ENCODE measurements at regions not wholly inside any gene's neighbourhood (a gene's known extent, or its start where the extent isn't known, plus 50 kb on each side); places are given as distances from the start of the nearest gene placed in this dataset.

- CTCF ChIA-PET = no interaction called here
- no peak overlapping the region for H2AK5ac ChIP-seq (ENCODE audit: low read depth, low read length)
- intact Hi-C loops (cut with micrococcal nuclease) = no loop called here
Measured at GRCh38 chr21:32934829-32935228, 90.9 kb upstream of the OLIG2 start.

More at GRCh38 chr21:32934829-32935228, 90.9 kb upstream of the OLIG2 start:
- H2BK120ac ChIP-seq (ENCODE audit: low read depth, low read length) = no peak overlapping the region
- no peak overlapping the region for H2BK20ac ChIP-seq (ENCODE audit: low read depth, low read length)
- no peak overlapping the region for H3K4me3 ChIP-seq (ENCODE audit: insufficient read depth, low read depth, low read length)
- H2BK5ac ChIP-seq (ENCODE audit: low read depth, low read length, poor library complexity, severe bottlenecking) = no peak overlapping the region
- no peak overlapping the region for H3K14ac ChIP-seq (replicated peaks; ENCODE audit: low read depth, low read length)
- no peak overlapping the region for H3K27ac ChIP-seq (ENCODE audit: insufficient read depth, low read length)
- no peak overlapping the region for H3K18ac ChIP-seq (ENCODE audit: low read depth, low read length)
- TF ChIP-seq, protein P1, sequence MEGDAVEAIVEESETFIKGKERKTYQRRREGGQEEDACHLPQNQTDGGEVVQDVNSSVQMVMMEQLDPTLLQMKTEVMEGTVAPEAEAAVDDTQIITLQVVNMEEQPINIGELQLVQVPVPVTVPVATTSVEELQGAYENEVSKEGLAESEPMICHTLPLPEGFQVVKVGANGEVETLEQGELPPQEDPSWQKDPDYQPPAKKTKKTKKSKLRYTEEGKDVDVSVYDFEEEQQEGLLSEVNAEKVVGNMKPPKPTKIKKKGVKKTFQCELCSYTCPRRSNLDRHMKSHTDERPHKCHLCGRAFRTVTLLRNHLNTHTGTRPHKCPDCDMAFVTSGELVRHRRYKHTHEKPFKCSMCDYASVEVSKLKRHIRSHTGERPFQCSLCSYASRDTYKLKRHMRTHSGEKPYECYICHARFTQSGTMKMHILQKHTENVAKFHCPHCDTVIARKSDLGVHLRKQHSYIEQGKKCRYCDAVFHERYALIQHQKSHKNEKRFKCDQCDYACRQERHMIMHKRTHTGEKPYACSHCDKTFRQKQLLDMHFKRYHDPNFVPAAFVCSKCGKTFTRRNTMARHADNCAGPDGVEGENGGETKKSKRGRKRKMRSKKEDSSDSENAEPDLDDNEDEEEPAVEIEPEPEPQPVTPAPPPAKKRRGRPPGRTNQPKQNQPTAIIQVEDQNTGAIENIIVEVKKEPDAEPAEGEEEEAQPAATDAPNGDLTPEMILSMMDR (conservative IDR thresholded peaks at IDR 0.05; ENCODE audit: low read depth, low read length) = no peak
- TF ChIP-seq CEBPB (IDR thresholded peaks at IDR 0.05; ENCODE audit: low read depth, low read length) (no peak), RCOR1 (IDR thresholded peaks at IDR 0.05; ENCODE audit: insufficient replicate concordance, low read length) (no peak), FOS (IDR thresholded peaks at IDR 0.05; ENCODE audit: low read depth, low read length) (no peak), BHLHE40 (IDR thresholded peaks at IDR 0.05; ENCODE audit: low read depth, low read length) (no peak), CHD1 (IDR thresholded peaks at IDR 0.05; ENCODE audit: low read depth, low read length) (no peak), NFE2L2 (IDR thresholded peaks at IDR 0.05; ENCODE audit: low read depth, low read length) (no peak), MAFK (IDR thresholded peaks at IDR 0.05; ENCODE audit: low read depth, low read length) (no peak), MAZ (IDR thresholded peaks at IDR 0.05; ENCODE audit: borderline replicate concordance, low read depth, low read length) (no peak), RFX5 (IDR thresholded peaks at IDR 0.05; ENCODE audit: low read depth, low read length) (no peak), SMC3 (IDR thresholded peaks at IDR 0.05; ENCODE audit: low read depth, low read length) (no peak), USF2 (IDR thresholded peaks at IDR 0.05; ENCODE audit: low read depth, low read length) (no peak), MXI1 (IDR thresholded peaks at IDR 0.05; ENCODE audit: borderline replicate concordance, low read depth, low read length) (no peak), RAD21 (IDR thresholded peaks at IDR 0.05; ENCODE audit: low read length) (no peak), POLR2A (IDR thresholded peaks at IDR 0.05; ENCODE audit: low read depth, low read length) (no peak)
- TF ChIP-seq, protein P2, sequence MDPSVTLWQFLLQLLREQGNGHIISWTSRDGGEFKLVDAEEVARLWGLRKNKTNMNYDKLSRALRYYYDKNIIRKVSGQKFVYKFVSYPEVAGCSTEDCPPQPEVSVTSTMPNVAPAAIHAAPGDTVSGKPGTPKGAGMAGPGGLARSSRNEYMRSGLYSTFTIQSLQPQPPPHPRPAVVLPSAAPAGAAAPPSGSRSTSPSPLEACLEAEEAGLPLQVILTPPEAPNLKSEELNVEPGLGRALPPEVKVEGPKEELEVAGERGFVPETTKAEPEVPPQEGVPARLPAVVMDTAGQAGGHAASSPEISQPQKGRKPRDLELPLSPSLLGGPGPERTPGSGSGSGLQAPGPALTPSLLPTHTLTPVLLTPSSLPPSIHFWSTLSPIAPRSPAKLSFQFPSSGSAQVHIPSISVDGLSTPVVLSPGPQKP (IDR thresholded peaks at IDR 0.05; ENCODE audit: borderline replicate concordance, low read depth, low read length) = no peak
- no peak overlapping the region for H3K56ac ChIP-seq (ENCODE audit: extremely low read depth, insufficient read depth, low read length)
- no peaks in the 10 kb centered on the region for H4K20me1 ChIP-seq (ENCODE audit: insufficient read depth, low read length)
- dilution Hi-C loops (cut with HindIII; ENCODE audit: low sequenced_read_pairs, unreplicated experiment) (no loop called here), in situ Hi-C loops (cut with MboI; ENCODE audit: low sequenced_read_pairs) (no loop called here)
- no peak for DNase-seq
- H3K4ac ChIP-seq (ENCODE audit: low read depth, low read length) = no peak overlapping the region
- no TSS peak for BruUV-seq (replicated peaks)
- H4K91ac ChIP-seq (ENCODE audit: insufficient read depth, low read depth, low read length) = no peak overlapping the region
- H2BK15ac ChIP-seq (ENCODE audit: low read depth, low read length) = no peak overlapping the region
- no peak overlapping the region for H3K23ac ChIP-seq (ENCODE audit: low read depth, low read length)
- no peaks in the 10 kb centered on the region for H3K79me1 ChIP-seq (ENCODE audit: low read depth in 1 of 2, low read length in 2 of 2)
- WGBS, 2 experiments (ENCODE audit: extremely low coverage in 2 of 2, insufficient read length in 1 of 2) = no CpG with 5 or more reads among the region's 3 CpGs
- no peaks in the 10 kb centered on the region for H3K36me3 ChIP-seq (ENCODE audit: control insufficient read depth, insufficient read depth, low read length)
- POLR2A ChIA-PET (ENCODE audit: unreplicated experiment) = no interaction called here
- H3K27me3 ChIP-seq (ENCODE audit: control insufficient read depth, insufficient read depth, low read length) = peaks cover 9% of the 10 kb centered on the region
- H3K9me1 ChIP-seq (ENCODE audit: insufficient read depth, low read length) = no peaks in the 10 kb centered on the region
- H3K9me3 ChIP-seq (ENCODE audit: control insufficient read depth, insufficient read depth, low read length) = no peaks in the 10 kb centered on the region
- H2AK9ac ChIP-seq (replicated peaks; ENCODE audit: low read depth, low read length, poor library complexity) = no peak overlapping the region
- no peak overlapping the region for H3K4me2 ChIP-seq (ENCODE audit: low read depth, low read length)
- H4K5ac ChIP-seq (ENCODE audit: low read depth, low read length) = no peak overlapping the region
- no peaks in the 10 kb centered on the region for H3K4me1 ChIP-seq (ENCODE audit: control insufficient read depth, insufficient read depth, low read length)
- H4K8ac ChIP-seq (ENCODE audit: low read depth in 2 of 2, low read length in 2 of 2) = no peak overlapping the region
- ATAC-seq (ENCODE audit: low read depth) = no peak
- no peak overlapping the region for H2AFZ ChIP-seq (replicated peaks; ENCODE audit: low read length, poor library complexity)
- no peak overlapping the region for H3K9ac ChIP-seq (ENCODE audit: low read depth, low read length)

Measured in IMR-90 (cell line).